Caco-2 (cell line): ENCODE measurements at regions not wholly inside any gene's neighbourhood (a gene's known extent, or its start where the extent isn't known, plus 50 kb on each side); places are given as distances from the start of the nearest gene placed in this dataset.

ENCODE experiments used
- BruUV-seq: library from RNA; stranded (reverse); fragments of 400-500 nt; replicated peaks from 2 replicates; lab custom pipeline; 2021; lab: Mats Ljungman, UMichigan
- CTCF ChIA-PET: fragments of 300-600 bp; sonication (Branson Sonifier 250); formaldehyde crosslinking; loops from one replicate; lab custom pipeline; 2022; ENCODE audit warnings: antibody characterized with exemption; lab: Charles Lee
- POLR2A ChIA-PET: fragments of 300-600 bp; sonication (Branson Sonifier 250); formaldehyde crosslinking; loops from one replicate; lab custom pipeline; 2022; ENCODE audit warnings: antibody characterized with exemption; lab: Charles Lee
- DNase-seq, 2 experiments: peaks; one replicate each; pipeline versions ENCODE4 v3.0.0 to v3.0.0-alpha.2; 2020 to 2022
- H3K27me3 ChIP-seq: replicated peaks from 2 replicates; pipeline ENCODE4 v1.6.0; 2011; ENCODE audit warnings: low read length; ENCODE audit not compliant: control insufficient read depth, insufficient read depth
- H3K36me3 ChIP-seq: 2 replicates; pipeline ENCODE4 v1.5.1; 2011; ENCODE audit warnings: low read length; ENCODE audit not compliant: control insufficient read depth, insufficient read depth
- H3K4me1 ChIP-seq: fragments of 250-450 bp; sonication (Bioruptor Pico); 2 replicates; pipeline ENCODE4 v1.5.1; 2020; ENCODE audit warnings: mild to moderate bottlenecking
- H3K4me3 ChIP-seq: 2 replicates; pipeline ENCODE4 v1.5.1; 2011; ENCODE audit warnings: low read depth, mild to moderate bottlenecking, control low read depth, low read length
- H3K9me3 ChIP-seq: fragments of 250-450 bp; sonication (Bioruptor Pico); 2 replicates; pipeline ENCODE4 v1.5.1; 2020; ENCODE audit warnings: mild to moderate bottlenecking, moderate library complexity
- H3K27ac Mint-ChIP-seq: one replicate; pipeline ENCODE4 v1.8.0; 2022; ENCODE audit warnings: mixed read lengths; ENCODE audit not compliant: unreplicated experiment
- H3K27me3 Mint-ChIP-seq: one replicate; pipeline ENCODE4 v1.8.0; 2022; ENCODE audit warnings: mixed read lengths; ENCODE audit not compliant: insufficient read depth, unreplicated experiment
- H3K36me3 Mint-ChIP-seq: one replicate; pipeline ENCODE4 v1.8.0; 2022; ENCODE audit warnings: mild to moderate bottlenecking, mixed read lengths; ENCODE audit not compliant: insufficient read depth, unreplicated experiment
- H3K4me1 Mint-ChIP-seq: one replicate; pipeline ENCODE4 v1.8.0; 2022; ENCODE audit warnings: low read depth, mixed read lengths; ENCODE audit not compliant: unreplicated experiment
- H3K4me3 Mint-ChIP-seq: one replicate; pipeline ENCODE4 v1.8.0; 2022; ENCODE audit warnings: mild to moderate bottlenecking, moderate library complexity, mixed read lengths; ENCODE audit not compliant: unreplicated experiment
- H3K9me3 Mint-ChIP-seq: one replicate; pipeline ENCODE4 v1.8.0; 2022; ENCODE audit warnings: mixed read lengths; ENCODE audit not compliant: unreplicated experiment
- CTCF ChIP-seq, 2 experiments: fragments of 200-600 bp in 1 of 2; IDR thresholded peaks; 1 replicate in 1 of 2; 2 replicates in 1 of 2; pipeline versions ENCODE4 v1.5.1 to v1.8.0; 2011 to 2022; ENCODE audit warnings: antibody characterized with exemption in 1 of 2, control low read depth in 1 of 2, inconsistent platforms in 1 of 2, low read depth in 1 of 2, low read length in 1 of 2, mild to moderate bottlenecking in 1 of 2, moderate library complexity in 1 of 2; ENCODE audit not compliant: insufficient read depth in 1 of 2, severe bottlenecking in 1 of 2, unreplicated experiment in 1 of 2
- intact Hi-C: fragments of 100-400 bp; cut with micrococcal nuclease; formaldehyde crosslinking; loops from one replicate; pipeline ENCODE4 v1.10.0; 2022; ENCODE audit not compliant: unreplicated experiment

DNA sequence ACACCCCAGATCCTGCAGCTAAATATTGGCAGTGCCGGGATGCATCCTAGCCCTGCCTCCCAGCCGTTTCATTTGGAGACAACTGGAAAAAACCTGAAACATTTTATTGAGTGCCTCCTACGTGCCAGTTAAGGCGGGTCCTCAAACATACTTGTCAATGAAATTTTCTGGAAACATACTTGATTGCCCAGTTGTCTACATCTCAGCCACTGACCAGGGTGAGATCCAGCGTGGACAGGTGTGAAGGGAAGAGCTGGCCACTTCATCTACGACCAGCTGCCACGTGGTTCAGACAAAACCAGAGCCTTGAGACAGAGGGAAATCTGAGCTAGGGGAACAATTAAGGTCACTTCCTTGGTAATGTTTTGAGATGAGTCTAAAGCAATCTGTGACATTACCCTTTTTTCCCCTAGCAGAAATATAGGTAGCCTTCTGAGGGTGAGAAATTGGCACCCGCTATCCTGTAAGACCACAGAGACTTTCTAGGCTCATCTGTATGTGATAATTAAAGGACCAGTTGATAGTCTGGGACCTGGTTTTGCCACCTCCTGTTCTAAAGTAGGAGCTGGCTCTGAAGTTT lies 116.3 kb upstream of the MTHFD1L start:
- Histone ChIP-seq H3K4me1 (peaks cover 41% of the 10 kb centered on the region), H3K36me3 (no peaks in the 10 kb centered on the region), H3K27me3 (no peaks in the 10 kb centered on the region), H3K4me3 (no peak overlapping the region), H3K9me3 (no peaks in the 10 kb centered on the region)
- intact Hi-C loops: no loop called here
- Mint-ChIP-seq H3K27me3 (no peaks in the 10 kb centered on the region), H3K36me3 (peaks cover 4% of the 10 kb centered on the region), H3K4me3 (no peak overlapping the region), H3K27ac (no peak overlapping the region), H3K9me3 (no peaks in the 10 kb centered on the region), H3K4me1 (peaks cover 34% of the 10 kb centered on the region)
- CTCF ChIA-PET: no interaction called here
- POLR2A ChIA-PET: no interaction called here
- BruUV-seq: no TSS peak
- TF ChIP-seq CTCF (IDR thresholded peaks at IDR 0.05; ENCODE audit: insufficient read depth in 1 of 2, low read depth in 1 of 2, low read length in 1 of 2, severe bottlenecking in 1 of 2, unreplicated experiment in 1 of 2): no peak
- no peak for DNase-seq

- POLR2A ChIA-PET: no interaction called here
- Mint-ChIP-seq H3K36me3 (peaks cover 6% of the 10 kb centered on the region), H3K27ac (no peak overlapping the region), H3K9me3 (no peaks in the 10 kb centered on the region), H3K27me3 (no peaks in the 10 kb centered on the region), H3K4me1 (peaks cover 29% of the 10 kb centered on the region), H3K4me3 (no peak overlapping the region)
- no peak for TF ChIP-seq CTCF (IDR thresholded peaks at IDR 0.05; ENCODE audit: insufficient read depth in 1 of 2, low read depth in 1 of 2, low read length in 1 of 2, severe bottlenecking in 1 of 2, unreplicated experiment in 1 of 2)
- Histone ChIP-seq H3K4me1 (peaks cover 42% of the 10 kb centered on the region), H3K9me3 (no peaks in the 10 kb centered on the region), H3K27me3 (no peaks in the 10 kb centered on the region), H3K4me3 (no peak overlapping the region), H3K36me3 (no peaks in the 10 kb centered on the region)
- BruUV-seq: no TSS peak
- CTCF ChIA-PET: interaction anchor here (0.6 kb wide), 1 partner anchor 65 kb away, joined by 3 read pairs; no protein-coding TSS in a partner anchor
- intact Hi-C loops: no loop called here
- no peak for DNase-seq
Measured at GRCh38 chr6:150751296-150751695, 114.2 kb upstream of the MTHFD1L start.

DNA sequence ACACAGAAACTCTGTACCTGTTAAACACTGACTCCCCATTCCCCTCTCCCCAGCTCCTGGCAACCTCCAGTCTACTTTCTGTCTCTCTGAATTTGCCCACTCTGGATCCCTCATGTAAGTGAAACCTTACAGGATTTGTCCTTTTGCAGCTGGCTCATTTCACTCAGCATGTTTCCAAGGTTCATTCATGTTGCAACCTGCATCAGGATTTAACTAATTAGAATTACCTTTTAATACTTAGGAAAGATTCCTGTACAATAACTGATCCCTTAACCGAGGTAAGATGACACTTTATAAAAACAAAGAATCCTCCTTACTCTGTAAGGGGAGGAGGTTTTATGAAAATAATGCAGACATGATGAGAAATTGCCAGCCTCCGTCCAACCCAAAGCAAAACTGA lies 113.1 kb upstream of the MTHFD1L start:
- POLR2A ChIA-PET: no interaction called here
- Histone ChIP-seq H3K36me3 (no peaks in the 10 kb centered on the region), H3K4me1 (peaks cover 31% of the 10 kb centered on the region), H3K9me3 (no peaks in the 10 kb centered on the region), H3K27me3 (no peaks in the 10 kb centered on the region), H3K4me3 (no peak overlapping the region)
- H3K9me3 Mint-ChIP-seq: no peaks in the 10 kb centered on the region
- no TSS peak for BruUV-seq
- peak overlapping the region; percentile 86 for H3K27ac Mint-ChIP-seq
- peaks cover 6% of the 10 kb centered on the region for H3K36me3 Mint-ChIP-seq
- no peak for DNase-seq
- H3K27me3 Mint-ChIP-seq: no peaks in the 10 kb centered on the region
- peaks cover 18% of the 10 kb centered on the region for H3K4me1 Mint-ChIP-seq
- CTCF ChIA-PET: interaction anchor here (1.5 kb wide), 1 partner anchor 65 kb away, joined by 3 read pairs; no protein-coding TSS in a partner anchor
- intact Hi-C loops: loop anchor here (2.0 kb wide), 1 partner anchor 66 kb away; no protein-coding TSS in a partner anchor
- H3K4me3 Mint-ChIP-seq: peak overlapping the region; percentile 73
- TF ChIP-seq CTCF (IDR thresholded peaks at IDR 0.05; ENCODE audit: insufficient read depth in 1 of 2, low read depth in 1 of 2, low read length in 1 of 2, severe bottlenecking in 1 of 2, unreplicated experiment in 1 of 2): no peak
